ENCODE measurements at regions not wholly inside any gene's neighbourhood (a gene's known extent, or its start where the extent isn't known, plus 50 kb on each side); places are given as distances from the start of the nearest gene placed in this dataset.
A peak's percentile ranks its signal among the peaks of the same experiment; 100 is the strongest.

DNA sequence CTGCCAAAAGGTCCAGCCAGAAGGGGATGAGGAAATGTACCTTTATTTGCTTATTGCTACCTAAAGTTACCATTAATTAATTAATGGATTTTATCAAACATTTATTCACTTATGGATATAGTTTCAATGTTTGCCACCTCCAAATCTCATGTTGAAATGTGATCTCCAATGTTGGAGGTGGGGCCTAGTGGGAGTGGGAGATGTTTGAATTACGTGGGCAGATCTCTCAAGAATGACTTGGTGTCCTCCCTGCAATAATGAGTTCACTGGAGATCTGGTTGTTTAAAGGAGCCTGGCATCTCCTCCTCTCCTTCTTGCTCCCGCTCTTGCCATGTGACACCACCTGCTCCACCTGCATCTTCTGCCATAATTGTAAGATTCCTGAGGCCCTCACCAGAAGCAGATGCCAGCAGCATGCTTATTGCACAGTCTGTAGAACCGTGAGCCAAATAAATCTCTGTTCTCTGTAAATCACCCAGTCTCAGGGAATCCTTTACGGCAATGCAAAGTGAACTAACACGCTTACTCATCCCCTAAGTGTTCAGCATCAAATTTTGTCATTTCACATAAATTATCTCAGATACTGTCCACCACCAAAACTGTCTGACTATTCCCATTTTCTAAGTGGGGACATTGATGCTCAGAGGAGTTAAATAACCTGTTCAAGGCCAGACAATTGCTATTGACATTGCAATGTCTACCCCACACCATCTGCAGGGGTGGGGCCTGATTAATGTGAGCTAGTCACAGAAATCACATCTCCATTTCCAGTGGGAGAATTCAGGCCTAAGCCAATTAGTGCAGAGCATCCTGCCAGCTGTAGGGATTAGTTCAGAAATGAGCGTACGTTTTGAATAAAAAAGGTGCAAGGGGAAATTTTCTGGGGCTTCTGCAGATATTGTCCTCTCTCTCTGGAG lies 51.6 kb upstream of the SYN3 start:
- no peak for TF ChIP-seq CTCF (IDR thresholded peaks at IDR 0.05; ENCODE audit: partially characterized antibody, unreplicated experiment)
- no peak for DNase-seq
- H3K27me3 Mint-ChIP-seq (ENCODE audit: unreplicated experiment): peaks cover 3% of the 10 kb centered on the region
- peak overlapping the region; percentile 80 for H3K27ac Mint-ChIP-seq (ENCODE audit: unreplicated experiment)
- peak overlapping the region; percentile 61 for H3K4me3 Mint-ChIP-seq (ENCODE audit: unreplicated experiment)
- no peaks in the 10 kb centered on the region for H3K36me3 Mint-ChIP-seq (ENCODE audit: unreplicated experiment)
- peaks cover 11% of the 10 kb centered on the region for H3K9me3 Mint-ChIP-seq (ENCODE audit: unreplicated experiment)
- H3K4me1 Mint-ChIP-seq (ENCODE audit: low read depth, unreplicated experiment): peaks cover 38% of the 10 kb centered on the region

DNA sequence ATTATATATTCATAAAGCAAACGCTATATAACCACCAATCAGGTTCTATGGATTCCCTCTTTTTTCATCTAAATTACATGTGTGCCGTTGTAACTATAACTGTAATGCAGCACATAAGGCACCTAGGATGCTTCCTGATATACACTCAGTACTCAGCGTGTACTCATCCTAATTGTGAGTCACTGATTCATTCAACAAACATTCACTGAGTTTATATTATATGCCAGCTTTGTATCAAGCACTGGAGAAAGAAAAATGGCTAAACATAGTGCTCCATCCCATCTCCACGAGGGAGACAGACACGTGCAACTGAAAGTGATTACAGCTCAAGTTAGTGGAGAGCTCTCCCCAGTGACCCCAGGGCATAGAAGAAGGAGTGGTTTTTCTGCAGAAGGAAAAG lies 49.9 kb upstream of the SYN3 start:
- Mint-ChIP-seq H3K9me3 (ENCODE audit: unreplicated experiment) (peaks cover 11% of the 10 kb centered on the region), H3K4me3 (ENCODE audit: unreplicated experiment) (no peak overlapping the region), H3K27ac (ENCODE audit: unreplicated experiment) (no peak overlapping the region), H3K36me3 (ENCODE audit: unreplicated experiment) (peaks cover 11% of the 10 kb centered on the region), H3K27me3 (ENCODE audit: unreplicated experiment) (peaks cover 3% of the 10 kb centered on the region), H3K4me1 (ENCODE audit: low read depth, unreplicated experiment) (peaks cover 38% of the 10 kb centered on the region)
- no peak for DNase-seq
- no peak for TF ChIP-seq CTCF (IDR thresholded peaks at IDR 0.05; ENCODE audit: partially characterized antibody, unreplicated experiment)

Data from glutamatergic neuron (in vitro differentiated cells).